ENCODE measurements at regions not wholly inside any gene's neighbourhood (a gene's known extent, or its start where the extent isn't known, plus 50 kb on each side); places are given as distances from the start of the nearest gene placed in this dataset.

- DNase-seq (ENCODE audit: extremely low read depth, low read depth): no peak
Measured at GRCh38 chr17:77722366-77722765, 236.1 kb upstream of the TNRC6C start.

GRCh38 chr17:77723071-77723908, 235.2 kb upstream of the TNRC6C start:
- no peak for TF ChIP-seq CTCF (IDR thresholded peaks at IDR 0.05; ENCODE audit: low read depth, low read length)
- no peak for DNase-seq (ENCODE audit: extremely low read depth, low read depth)

More at GRCh38 chr17:77722366-77722765, 236.1 kb upstream of the TNRC6C start:
- no peak for TF ChIP-seq CTCF (IDR thresholded peaks at IDR 0.05; ENCODE audit: low read depth, low read length)

- no peak for DNase-seq (ENCODE audit: extremely low read depth, low read depth)
- TF ChIP-seq CTCF (IDR thresholded peaks at IDR 0.05; ENCODE audit: low read depth, low read length): no peak
Measured at GRCh38 chr17:77723909-77724875, 234.3 kb upstream of the TNRC6C start.

GRCh38 chr17:77724876-77725615, 233.5 kb upstream of the TNRC6C start:
- no peak for TF ChIP-seq CTCF (IDR thresholded peaks at IDR 0.05; ENCODE audit: low read depth, low read length)
- DNase-seq (ENCODE audit: extremely low read depth, low read depth): no peak

GRCh38 chr17:77725846-77726245, 232.7 kb upstream of the TNRC6C start:
- no peak for TF ChIP-seq CTCF (IDR thresholded peaks at IDR 0.05; ENCODE audit: low read depth, low read length)
- no peak for DNase-seq (ENCODE audit: extremely low read depth, low read depth)

- no peak for DNase-seq (ENCODE audit: extremely low read depth, low read depth)
- no peak for TF ChIP-seq CTCF (IDR thresholded peaks at IDR 0.05; ENCODE audit: low read depth, low read length)
Measured at GRCh38 chr17:77726549-77727006, 231.9 kb upstream of the TNRC6C start.

Measured in AG09319 (cell line).